ENCODE measurements at regions not wholly inside any gene's neighbourhood (a gene's known extent, or its start where the extent isn't known, plus 50 kb on each side); places are given as distances from the start of the nearest gene placed in this dataset.

DNA sequence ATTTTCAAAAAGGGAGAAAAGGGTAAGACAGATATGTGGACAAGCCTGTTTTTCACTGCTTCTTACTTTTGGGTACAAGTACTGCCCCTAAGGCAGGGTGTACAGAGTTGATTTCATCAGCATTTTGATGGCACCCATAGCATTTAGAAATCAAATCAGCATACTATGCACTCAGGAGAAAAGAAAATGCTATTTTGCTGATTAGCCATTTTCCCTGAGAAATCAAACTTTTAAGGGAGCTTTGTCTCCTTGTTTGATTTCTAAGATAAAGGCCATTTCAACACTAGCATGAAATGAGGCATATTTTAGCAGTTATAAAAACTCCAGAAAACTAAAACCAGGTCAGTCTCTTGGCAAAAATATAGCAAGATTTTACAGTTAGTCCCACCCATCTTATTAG is 2269.4 kb upstream of the WWC1 start:
- H3K36me3 Mint-ChIP-seq (ENCODE audit: insufficient read depth) = no peaks in the 10 kb centered on the region
- H3K9me3 Mint-ChIP-seq (ENCODE audit: low read depth) = no peaks in the 10 kb centered on the region
- H3K27ac Mint-ChIP-seq = no peak overlapping the region
- TF ChIP-seq, protein P1, sequence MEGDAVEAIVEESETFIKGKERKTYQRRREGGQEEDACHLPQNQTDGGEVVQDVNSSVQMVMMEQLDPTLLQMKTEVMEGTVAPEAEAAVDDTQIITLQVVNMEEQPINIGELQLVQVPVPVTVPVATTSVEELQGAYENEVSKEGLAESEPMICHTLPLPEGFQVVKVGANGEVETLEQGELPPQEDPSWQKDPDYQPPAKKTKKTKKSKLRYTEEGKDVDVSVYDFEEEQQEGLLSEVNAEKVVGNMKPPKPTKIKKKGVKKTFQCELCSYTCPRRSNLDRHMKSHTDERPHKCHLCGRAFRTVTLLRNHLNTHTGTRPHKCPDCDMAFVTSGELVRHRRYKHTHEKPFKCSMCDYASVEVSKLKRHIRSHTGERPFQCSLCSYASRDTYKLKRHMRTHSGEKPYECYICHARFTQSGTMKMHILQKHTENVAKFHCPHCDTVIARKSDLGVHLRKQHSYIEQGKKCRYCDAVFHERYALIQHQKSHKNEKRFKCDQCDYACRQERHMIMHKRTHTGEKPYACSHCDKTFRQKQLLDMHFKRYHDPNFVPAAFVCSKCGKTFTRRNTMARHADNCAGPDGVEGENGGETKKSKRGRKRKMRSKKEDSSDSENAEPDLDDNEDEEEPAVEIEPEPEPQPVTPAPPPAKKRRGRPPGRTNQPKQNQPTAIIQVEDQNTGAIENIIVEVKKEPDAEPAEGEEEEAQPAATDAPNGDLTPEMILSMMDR (IDR thresholded peaks at IDR 0.05; ENCODE audit: unreplicated experiment) = no peak
- no peak overlapping the region for H3K4me3 Mint-ChIP-seq (ENCODE audit: low read depth)
- peaks cover 8% of the 10 kb centered on the region for H3K27me3 Mint-ChIP-seq
- no peaks in the 10 kb centered on the region for H3K4me1 Mint-ChIP-seq (ENCODE audit: low read depth)
- no peak for DNase-seq (ENCODE audit: low spot score, unreplicated experiment)

DNA sequence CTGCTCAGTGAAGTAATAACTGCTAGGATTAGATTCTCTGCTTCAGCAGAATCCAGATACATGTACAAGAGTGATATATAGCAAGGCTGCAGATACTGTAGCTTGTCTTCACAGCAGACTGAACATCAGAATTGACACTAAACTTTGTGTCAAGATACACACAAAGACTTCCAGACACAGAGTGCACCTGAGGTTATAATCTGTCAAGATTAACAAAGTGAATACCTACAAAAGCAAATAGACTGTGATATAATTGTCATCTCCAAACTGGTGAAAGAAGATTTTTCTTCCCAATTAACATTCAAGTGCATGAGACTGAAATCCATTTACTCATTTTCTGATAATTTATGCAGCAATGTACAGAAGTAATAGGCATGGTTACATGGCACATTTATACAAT is 2266.5 kb upstream of the WWC1 start:
- H3K27ac Mint-ChIP-seq = no peak overlapping the region
- H3K27me3 Mint-ChIP-seq = peaks cover 8% of the 10 kb centered on the region
- no peaks in the 10 kb centered on the region for H3K36me3 Mint-ChIP-seq (ENCODE audit: insufficient read depth)
- no peak overlapping the region for H3K4me3 Mint-ChIP-seq (ENCODE audit: low read depth)
- H3K4me1 Mint-ChIP-seq (ENCODE audit: low read depth) = no peaks in the 10 kb centered on the region
- TF ChIP-seq, protein P1 (IDR thresholded peaks at IDR 0.05; ENCODE audit: unreplicated experiment) = no peak
- H3K9me3 Mint-ChIP-seq (ENCODE audit: low read depth) = no peaks in the 10 kb centered on the region
- no peak for DNase-seq (ENCODE audit: low spot score, unreplicated experiment)

DNA sequence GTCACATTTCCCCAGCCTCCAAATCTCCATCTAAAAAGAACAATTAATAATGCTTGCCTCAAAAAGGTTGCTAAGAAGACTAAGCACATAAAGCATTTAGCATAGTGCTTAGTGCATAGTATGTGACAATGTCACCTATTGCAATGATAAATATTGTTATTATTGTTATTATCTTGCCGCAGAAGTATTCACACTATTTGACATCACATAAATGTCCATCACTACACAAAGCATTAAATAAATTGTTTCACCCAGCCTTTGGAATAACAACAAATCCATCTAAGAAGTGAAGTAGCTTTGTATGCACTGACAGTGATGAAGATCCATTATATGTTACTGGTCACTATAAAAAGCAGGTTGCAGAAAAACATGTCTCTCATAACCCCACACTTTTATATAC is 2263.9 kb upstream of the WWC1 start:
- H3K9me3 Mint-ChIP-seq (ENCODE audit: low read depth) = no peaks in the 10 kb centered on the region
- no peaks in the 10 kb centered on the region for H3K4me1 Mint-ChIP-seq (ENCODE audit: low read depth)
- H3K27ac Mint-ChIP-seq = no peak overlapping the region
- H3K4me3 Mint-ChIP-seq (ENCODE audit: low read depth) = no peak overlapping the region
- DNase-seq (ENCODE audit: low spot score, unreplicated experiment) = no peak
- peaks cover 5% of the 10 kb centered on the region for H3K27me3 Mint-ChIP-seq
- TF ChIP-seq, protein P1 (IDR thresholded peaks at IDR 0.05; ENCODE audit: unreplicated experiment) = no peak
- no peaks in the 10 kb centered on the region for H3K36me3 Mint-ChIP-seq (ENCODE audit: insufficient read depth)

DNA sequence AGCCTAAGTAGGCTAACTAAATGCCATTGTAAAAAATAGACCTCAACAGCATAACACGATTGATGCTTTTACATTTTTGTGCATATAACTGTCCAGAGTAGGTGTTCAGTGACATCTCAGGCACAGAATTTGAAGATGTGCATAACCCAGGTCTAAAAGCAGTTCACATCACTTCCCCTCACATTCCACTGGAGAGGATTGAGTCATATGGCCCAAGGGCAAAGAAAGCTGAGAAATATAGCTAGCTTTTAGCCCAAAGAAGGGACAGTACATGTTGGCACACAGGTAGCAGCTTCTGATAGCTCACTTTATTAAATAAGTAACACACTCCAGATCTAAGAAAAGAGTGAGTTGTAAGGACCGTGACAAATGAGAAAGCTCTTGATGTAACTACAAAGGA is 2259.5 kb upstream of the WWC1 start:
- no peak for DNase-seq (ENCODE audit: low spot score, unreplicated experiment)
- H3K27ac Mint-ChIP-seq = no peak overlapping the region
- no peaks in the 10 kb centered on the region for H3K27me3 Mint-ChIP-seq
- no peaks in the 10 kb centered on the region for H3K9me3 Mint-ChIP-seq (ENCODE audit: low read depth)
- H3K36me3 Mint-ChIP-seq (ENCODE audit: insufficient read depth) = no peaks in the 10 kb centered on the region
- no peaks in the 10 kb centered on the region for H3K4me1 Mint-ChIP-seq (ENCODE audit: low read depth)
- TF ChIP-seq, protein P1 (IDR thresholded peaks at IDR 0.05; ENCODE audit: unreplicated experiment) = no peak
- H3K4me3 Mint-ChIP-seq (ENCODE audit: low read depth) = no peak overlapping the region

DNA sequence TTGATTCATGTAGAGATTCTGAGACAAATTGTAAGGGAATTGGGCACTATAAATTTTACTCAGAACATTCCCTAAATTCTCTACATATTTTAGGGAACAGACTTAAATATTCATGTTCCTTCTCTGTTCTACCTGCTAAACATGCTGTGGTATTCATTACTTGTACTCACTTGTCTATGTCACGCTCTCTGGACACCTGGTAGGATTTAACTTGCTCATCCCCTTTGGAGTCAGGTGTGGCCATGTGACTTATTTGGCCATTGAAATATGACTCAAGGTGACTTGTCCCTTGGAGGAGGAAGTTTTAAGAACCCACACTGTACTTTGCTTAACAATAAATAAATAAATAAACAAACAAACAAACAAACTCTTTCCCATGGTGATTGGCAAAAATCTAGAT is 2258.8 kb upstream of the WWC1 start:
- Mint-ChIP-seq H3K9me3 (ENCODE audit: low read depth) (no peaks in the 10 kb centered on the region), H3K36me3 (ENCODE audit: insufficient read depth) (no peaks in the 10 kb centered on the region), H3K4me3 (ENCODE audit: low read depth) (no peak overlapping the region), H3K4me1 (ENCODE audit: low read depth) (no peaks in the 10 kb centered on the region), H3K27ac (no peak overlapping the region), H3K27me3 (no peaks in the 10 kb centered on the region)
- TF ChIP-seq, protein P1 (IDR thresholded peaks at IDR 0.05; ENCODE audit: unreplicated experiment) = no peak
- no peak for DNase-seq (ENCODE audit: low spot score, unreplicated experiment)
